HUES6 (cell line): ENCODE measurements at regions not wholly inside any gene's neighbourhood (a gene's known extent, or its start where the extent isn't known, plus 50 kb on each side); places are given as distances from the start of the nearest gene placed in this dataset.

Experiments
- H3K27ac ChIP-seq: 2 replicates; pipeline ENCODE4 v1.7.0; 2013; ENCODE audit warnings: low read depth, mild to moderate bottlenecking, low read length, inconsistent platforms
- H3K27me3 ChIP-seq: 2 replicates; pipeline ENCODE4 v1.6.1; 2013; ENCODE audit warnings: low read length; ENCODE audit not compliant: control insufficient read depth, insufficient read depth
- H3K36me3 ChIP-seq: 2 replicates; pipeline ENCODE4 v1.6.1; 2013; ENCODE audit warnings: low read length; ENCODE audit not compliant: control insufficient read depth, insufficient read depth
- H3K4me1 ChIP-seq: 2 replicates; pipeline ENCODE4 v1.6.1; 2013; ENCODE audit warnings: low read length; ENCODE audit not compliant: control insufficient read depth, insufficient read depth
- H3K4me3 ChIP-seq: 2 replicates; pipeline ENCODE4 v1.5.1; 2013; ENCODE audit warnings: low read depth, low read length
- H3K9ac ChIP-seq: one replicate; pipeline ENCODE4 v1.6.1; 2013; ENCODE audit warnings: mild to moderate bottlenecking, low read length
- H3K9me3 ChIP-seq: 2 replicates; pipeline ENCODE4 v1.6.1; 2013; ENCODE audit warnings: low read depth, low read length; ENCODE audit not compliant: control insufficient read depth, insufficient read depth

DNA sequence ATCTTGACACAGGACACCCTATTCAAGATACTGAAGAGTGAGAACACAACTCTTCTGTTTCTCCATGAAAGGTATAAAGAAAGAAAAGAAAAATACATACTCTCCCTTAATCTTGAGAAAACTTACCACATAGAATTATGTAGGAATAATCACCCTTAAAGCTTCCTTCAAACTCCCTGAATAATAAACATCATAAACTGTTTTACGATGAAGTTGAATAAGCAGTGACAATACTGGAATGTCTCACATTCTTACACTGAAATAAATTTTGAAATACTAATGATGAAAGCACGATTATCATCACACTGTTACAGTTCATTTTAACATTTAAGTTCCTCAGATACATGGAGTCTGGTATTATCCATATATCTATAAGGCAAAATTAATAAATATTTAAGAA lies 306.2 kb downstream of the IPMK start:
- Histone ChIP-seq H3K27ac (no peak overlapping the region), H3K27me3 (no peaks in the 10 kb centered on the region), H3K4me3 (no peak overlapping the region), H3K4me1 (no peaks in the 10 kb centered on the region), H3K36me3 (no peaks in the 10 kb centered on the region), H3K9me3 (no peaks in the 10 kb centered on the region), H3K9ac (no peak overlapping the region)

- no peaks in the 10 kb centered on the region for H3K27me3 ChIP-seq
- H3K9ac ChIP-seq: no peak overlapping the region
- H3K4me1 ChIP-seq: no peaks in the 10 kb centered on the region
- no peak overlapping the region for H3K4me3 ChIP-seq
- no peaks in the 10 kb centered on the region for H3K9me3 ChIP-seq
- H3K27ac ChIP-seq: no peak overlapping the region
- H3K36me3 ChIP-seq: no peaks in the 10 kb centered on the region
Observed at GRCh38 chr10:57960406-57960805, 307.3 kb downstream of the IPMK start.

DNA sequence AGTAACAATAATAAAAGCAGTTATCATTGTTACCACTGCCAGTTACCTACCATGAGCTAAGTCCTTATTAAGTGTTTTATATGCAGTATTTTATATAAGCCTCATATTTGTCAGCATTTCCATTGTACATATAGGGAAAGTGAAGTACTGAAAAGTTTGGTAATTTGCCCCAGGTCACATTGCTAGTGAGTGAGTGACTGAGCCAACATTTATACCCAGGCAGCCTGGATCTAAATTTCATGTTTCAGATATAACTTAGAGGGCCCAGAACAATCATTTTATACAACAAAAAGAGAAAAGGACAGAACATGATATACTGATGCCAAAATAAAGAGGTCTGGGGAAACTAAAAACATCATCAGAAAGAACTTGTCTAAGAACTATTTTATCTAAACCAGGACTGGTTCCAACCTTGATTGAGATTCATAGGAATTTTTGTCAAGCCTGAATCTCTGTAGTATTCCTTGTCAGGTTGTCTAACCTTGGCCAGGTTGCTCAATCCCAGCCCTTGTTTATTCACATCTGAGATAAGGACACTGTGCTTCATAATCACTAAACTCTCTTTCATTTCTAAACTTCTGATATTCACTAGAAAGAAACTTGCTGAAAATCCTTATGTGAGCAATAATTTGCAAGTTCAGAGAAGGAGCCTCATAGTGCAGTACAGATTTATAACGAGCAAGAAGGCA lies 308.2 kb downstream of the IPMK start:
- Histone ChIP-seq H3K4me1 (no peaks in the 10 kb centered on the region), H3K4me3 (no peak overlapping the region), H3K9me3 (no peaks in the 10 kb centered on the region), H3K27me3 (no peaks in the 10 kb centered on the region), H3K9ac (no peak overlapping the region), H3K36me3 (no peaks in the 10 kb centered on the region), H3K27ac (no peak overlapping the region)

GRCh38 chr10:57955076-57955475 lies 312.6 kb downstream of the IPMK start:
- Histone ChIP-seq H3K27ac (no peak overlapping the region), H3K4me3 (no peak overlapping the region), H3K9ac (no peak overlapping the region), H3K9me3 (no peaks in the 10 kb centered on the region), H3K27me3 (no peaks in the 10 kb centered on the region), H3K4me1 (no peaks in the 10 kb centered on the region), H3K36me3 (no peaks in the 10 kb centered on the region)

DNA sequence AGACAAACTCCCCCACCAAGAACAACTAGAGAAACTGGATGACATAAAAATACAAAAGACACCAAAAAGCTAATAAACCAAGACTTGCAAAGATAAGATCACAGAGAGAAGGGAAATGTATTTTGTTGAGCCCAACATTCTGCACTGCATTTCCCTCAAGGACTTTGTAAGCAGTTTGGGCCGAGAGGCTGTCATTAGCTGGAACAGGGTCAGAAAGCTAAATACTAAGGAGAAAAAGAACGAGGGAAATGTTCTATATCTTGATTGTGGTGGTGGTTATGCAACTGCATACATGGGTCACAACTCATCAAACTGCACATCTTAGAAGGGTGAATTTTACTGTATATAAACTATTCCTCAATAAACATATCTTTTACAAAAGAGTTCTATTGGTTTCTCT lies 315.0 kb downstream of the IPMK start:
- H3K4me3 ChIP-seq: no peak overlapping the region
- H3K27ac ChIP-seq: no peak overlapping the region
- H3K4me1 ChIP-seq: no peaks in the 10 kb centered on the region
- no peak overlapping the region for H3K9ac ChIP-seq
- no peaks in the 10 kb centered on the region for H3K36me3 ChIP-seq
- no peaks in the 10 kb centered on the region for H3K27me3 ChIP-seq
- H3K9me3 ChIP-seq: no peaks in the 10 kb centered on the region

- H3K9ac ChIP-seq: no peak overlapping the region
- H3K4me1 ChIP-seq: no peaks in the 10 kb centered on the region; the same call in 1 of the 2 replicates
- no peak overlapping the region for H3K4me3 ChIP-seq
- H3K27ac ChIP-seq: no peak overlapping the region
- H3K9me3 ChIP-seq: no peaks in the 10 kb centered on the region
- H3K36me3 ChIP-seq: no peaks in the 10 kb centered on the region
- no peaks in the 10 kb centered on the region for H3K27me3 ChIP-seq
Observed at GRCh38 chr10:57950442-57950974, 317.2 kb downstream of the IPMK start.

- Histone ChIP-seq H3K36me3 (no peaks in the 10 kb centered on the region), H3K9ac (no peak overlapping the region), H3K4me1 (no peaks in the 10 kb centered on the region; the same call in 1 of the 2 replicates), H3K27ac (no peak overlapping the region), H3K4me3 (no peak overlapping the region), H3K27me3 (no peaks in the 10 kb centered on the region), H3K9me3 (no peaks in the 10 kb centered on the region)
Observed at GRCh38 chr10:57948796-57949195, 318.9 kb downstream of the IPMK start.

DNA sequence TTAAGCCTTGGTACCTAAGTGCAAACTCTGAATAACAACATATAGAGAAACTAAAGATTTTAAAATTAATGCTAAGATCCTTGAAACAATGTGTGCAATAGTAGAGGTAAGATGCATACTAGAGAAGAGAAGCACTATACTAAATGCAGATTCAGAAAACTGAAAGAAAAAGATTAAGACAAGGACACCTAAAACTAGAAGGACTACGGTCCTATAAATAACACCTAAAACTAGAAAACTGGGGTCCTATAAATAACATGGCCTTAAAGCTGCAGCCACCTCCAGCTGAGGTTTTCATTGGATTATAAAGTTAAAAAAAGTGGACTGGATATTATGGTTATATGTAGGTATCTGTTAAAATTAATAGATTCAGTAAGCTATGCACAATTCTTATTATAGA lies 320.9 kb downstream of the IPMK start:
- no peak overlapping the region for H3K27ac ChIP-seq
- no peak overlapping the region for H3K4me3 ChIP-seq
- H3K36me3 ChIP-seq: no peaks in the 10 kb centered on the region
- no peak overlapping the region for H3K9ac ChIP-seq
- H3K4me1 ChIP-seq: no peaks in the 10 kb centered on the region; the same call in 1 of the 2 replicates
- no peaks in the 10 kb centered on the region for H3K9me3 ChIP-seq
- H3K27me3 ChIP-seq: no peaks in the 10 kb centered on the region

GRCh38 chr10:57943701-57944100 lies 324.0 kb downstream of the IPMK start:
- no peak overlapping the region for H3K4me3 ChIP-seq
- no peaks in the 10 kb centered on the region; the same call in 1 of the 2 replicates for H3K4me1 ChIP-seq
- no peaks in the 10 kb centered on the region for H3K36me3 ChIP-seq
- no peaks in the 10 kb centered on the region for H3K9me3 ChIP-seq
- H3K27me3 ChIP-seq: no peaks in the 10 kb centered on the region
- H3K9ac ChIP-seq: no peak overlapping the region
- H3K27ac ChIP-seq: no peak overlapping the region

DNA sequence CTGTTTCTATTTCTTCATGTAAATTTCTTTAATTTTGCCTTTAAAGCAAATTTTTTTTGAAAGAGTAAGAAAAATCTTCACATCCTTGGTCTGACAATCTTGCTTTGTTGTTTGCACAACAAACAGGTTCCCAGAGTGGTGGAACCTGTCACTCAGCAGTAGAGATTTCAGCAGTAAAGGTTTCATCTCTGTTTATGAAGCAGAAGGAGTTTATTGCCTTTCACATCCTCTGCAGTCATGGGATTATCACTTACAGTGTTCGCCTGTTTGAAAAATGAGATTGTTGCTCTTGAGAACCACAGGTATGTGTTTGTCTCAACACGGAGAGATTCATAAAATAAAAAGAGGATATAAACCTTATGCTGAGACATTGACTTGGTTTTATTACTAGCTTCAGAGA lies 342.6 kb downstream of the IPMK start:
- Histone ChIP-seq H3K36me3 (no peaks in the 10 kb centered on the region), H3K27me3 (no peaks in the 10 kb centered on the region), H3K4me1 (no peaks in the 10 kb centered on the region)

DNA sequence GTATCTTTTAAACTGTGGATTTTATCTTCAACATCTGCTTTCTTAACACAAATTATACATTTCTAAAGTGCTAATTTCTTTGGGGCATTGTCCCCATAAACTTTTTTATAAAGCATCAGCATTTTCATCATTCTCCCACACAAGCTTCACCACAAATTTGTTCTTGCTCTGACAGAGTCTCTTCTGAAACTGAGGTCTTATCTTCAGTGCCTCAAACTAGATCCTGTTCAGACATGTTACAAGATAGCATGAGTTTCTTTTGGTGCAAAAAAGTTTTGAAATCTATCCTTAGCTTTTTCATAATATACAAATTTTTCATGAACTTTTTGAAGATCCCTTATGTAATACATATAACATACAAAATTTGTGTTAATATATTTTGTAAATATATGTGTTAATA lies 346.6 kb downstream of the IPMK start:
- H3K9me3 ChIP-seq: no peaks in the 10 kb centered on the region
- H3K27ac ChIP-seq: no peak overlapping the region
- H3K4me3 ChIP-seq: no peak overlapping the region
- no peak overlapping the region for H3K9ac ChIP-seq
- no peaks in the 10 kb centered on the region for H3K4me1 ChIP-seq
- no peaks in the 10 kb centered on the region for H3K36me3 ChIP-seq
- no peaks in the 10 kb centered on the region for H3K27me3 ChIP-seq

More for the DNA sequence above, 342.6 kb downstream of the IPMK start:
- no peak overlapping the region for H3K9ac ChIP-seq
- 0 out of 2 replicates have a peak, but pooled peaks cover 2% of the 10 kb centered on the region for H3K9me3 ChIP-seq
- no peak overlapping the region for H3K27ac ChIP-seq
- no peak overlapping the region for H3K4me3 ChIP-seq
